Peyer's patch (tissue), 4 donors: ENCODE measurements at regions not wholly inside any gene's neighbourhood (a gene's known extent, or its start where the extent isn't known, plus 50 kb on each side); places are given as distances from the start of the nearest gene placed in this dataset.

Experiments used
- POLR2A ChIP-seq, 2 donors: fragments of 450-650 bp; IDR thresholded peaks; one replicate each; pipeline ENCODE4 v1.5.1; 2017; ENCODE audit warnings: antibody characterized with exemption in 2 of 2, mild to moderate bottlenecking in 2 of 2, moderate library complexity in 2 of 2
- TF ChIP-seq, protein P1 (sequence below), 6 experiments: fragments of 450-650 bp in 4 of 6; fragments of 200-600 bp in 2 of 6; sonication (generic) in 1 of 6; IDR thresholded peaks; one replicate each; pipeline ENCODE4 v1.5.1; 2017 to 2019; ENCODE audit warnings: antibody characterized with exemption in 6 of 6, mild to moderate bottlenecking in 3 of 6, moderate library complexity in 1 of 6

GRCh38 chr17:51419476-51419875 is 159.1 kb downstream of the UTP18 start:
- TF ChIP-seq, protein P1, sequence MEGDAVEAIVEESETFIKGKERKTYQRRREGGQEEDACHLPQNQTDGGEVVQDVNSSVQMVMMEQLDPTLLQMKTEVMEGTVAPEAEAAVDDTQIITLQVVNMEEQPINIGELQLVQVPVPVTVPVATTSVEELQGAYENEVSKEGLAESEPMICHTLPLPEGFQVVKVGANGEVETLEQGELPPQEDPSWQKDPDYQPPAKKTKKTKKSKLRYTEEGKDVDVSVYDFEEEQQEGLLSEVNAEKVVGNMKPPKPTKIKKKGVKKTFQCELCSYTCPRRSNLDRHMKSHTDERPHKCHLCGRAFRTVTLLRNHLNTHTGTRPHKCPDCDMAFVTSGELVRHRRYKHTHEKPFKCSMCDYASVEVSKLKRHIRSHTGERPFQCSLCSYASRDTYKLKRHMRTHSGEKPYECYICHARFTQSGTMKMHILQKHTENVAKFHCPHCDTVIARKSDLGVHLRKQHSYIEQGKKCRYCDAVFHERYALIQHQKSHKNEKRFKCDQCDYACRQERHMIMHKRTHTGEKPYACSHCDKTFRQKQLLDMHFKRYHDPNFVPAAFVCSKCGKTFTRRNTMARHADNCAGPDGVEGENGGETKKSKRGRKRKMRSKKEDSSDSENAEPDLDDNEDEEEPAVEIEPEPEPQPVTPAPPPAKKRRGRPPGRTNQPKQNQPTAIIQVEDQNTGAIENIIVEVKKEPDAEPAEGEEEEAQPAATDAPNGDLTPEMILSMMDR (IDR thresholded peaks at IDR 0.05): no peak
- no peak for TF ChIP-seq POLR2A (IDR thresholded peaks at IDR 0.05)
